ENCODE measurements at regions not wholly inside any gene's neighbourhood (a gene's known extent, or its start where the extent isn't known, plus 50 kb on each side); places are given as distances from the start of the nearest gene placed in this dataset.

DNA sequence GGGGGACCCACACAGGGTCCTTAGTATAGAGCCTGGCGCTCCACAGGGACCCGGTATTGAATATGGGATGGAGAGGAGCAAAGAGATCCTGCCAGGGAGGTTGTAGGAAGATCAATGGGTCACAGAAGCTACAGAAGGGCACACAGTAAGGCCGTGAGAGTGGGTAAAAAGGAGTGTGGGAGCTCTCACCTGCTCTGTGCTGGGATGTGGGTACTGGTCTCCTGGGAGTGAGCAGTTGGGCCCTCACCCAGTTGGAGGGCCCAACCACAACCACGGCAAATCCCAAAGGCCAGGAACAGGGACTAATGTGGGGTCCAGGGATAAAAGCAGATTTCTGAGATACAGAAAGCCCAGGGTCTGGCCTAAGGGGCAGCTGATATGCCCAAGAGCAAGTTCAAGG lies 59.9 kb upstream of the SMOX start:
- intact Hi-C loops (cut with DNase I; ENCODE audit: low total_unique reads), result no loop called here
- H3K27me3 ChIP-seq, result no peaks in the 10 kb centered on the region
- H3K9me3 ChIP-seq, result no peaks in the 10 kb centered on the region
- H3K4me1 ChIP-seq, result no peaks in the 10 kb centered on the region
- TF ChIP-seq, protein P1, sequence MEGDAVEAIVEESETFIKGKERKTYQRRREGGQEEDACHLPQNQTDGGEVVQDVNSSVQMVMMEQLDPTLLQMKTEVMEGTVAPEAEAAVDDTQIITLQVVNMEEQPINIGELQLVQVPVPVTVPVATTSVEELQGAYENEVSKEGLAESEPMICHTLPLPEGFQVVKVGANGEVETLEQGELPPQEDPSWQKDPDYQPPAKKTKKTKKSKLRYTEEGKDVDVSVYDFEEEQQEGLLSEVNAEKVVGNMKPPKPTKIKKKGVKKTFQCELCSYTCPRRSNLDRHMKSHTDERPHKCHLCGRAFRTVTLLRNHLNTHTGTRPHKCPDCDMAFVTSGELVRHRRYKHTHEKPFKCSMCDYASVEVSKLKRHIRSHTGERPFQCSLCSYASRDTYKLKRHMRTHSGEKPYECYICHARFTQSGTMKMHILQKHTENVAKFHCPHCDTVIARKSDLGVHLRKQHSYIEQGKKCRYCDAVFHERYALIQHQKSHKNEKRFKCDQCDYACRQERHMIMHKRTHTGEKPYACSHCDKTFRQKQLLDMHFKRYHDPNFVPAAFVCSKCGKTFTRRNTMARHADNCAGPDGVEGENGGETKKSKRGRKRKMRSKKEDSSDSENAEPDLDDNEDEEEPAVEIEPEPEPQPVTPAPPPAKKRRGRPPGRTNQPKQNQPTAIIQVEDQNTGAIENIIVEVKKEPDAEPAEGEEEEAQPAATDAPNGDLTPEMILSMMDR (IDR thresholded peaks at IDR 0.05), result no peak
- TF ChIP-seq POLR2A (IDR thresholded peaks at IDR 0.05), result no peak
- no peaks in the 10 kb centered on the region for H3K36me3 ChIP-seq
- DNase-seq, result no peak
- no peak overlapping the region for H3K27ac ChIP-seq
- no peak overlapping the region for H3K4me3 ChIP-seq

DNA sequence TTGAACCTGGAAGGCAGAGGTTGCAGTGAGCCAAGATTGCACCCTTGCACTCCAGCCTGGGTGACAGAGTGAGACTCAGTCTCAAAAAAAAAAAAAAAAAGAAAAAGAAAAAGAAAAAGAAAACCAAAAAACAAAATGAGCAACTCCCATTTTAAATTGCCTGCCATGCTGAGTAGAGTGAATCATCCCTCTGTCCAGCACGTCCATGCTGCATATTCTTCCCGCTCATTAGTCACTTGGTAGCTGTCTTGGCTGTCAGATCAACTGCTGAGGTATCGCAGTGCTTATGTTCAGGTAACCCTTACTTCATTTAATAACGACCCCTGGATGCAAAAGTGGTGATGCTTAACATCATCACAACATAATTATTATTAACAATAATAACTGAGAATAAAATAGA lies 60.7 kb upstream of the SMOX start:
- no peaks in the 10 kb centered on the region for H3K9me3 ChIP-seq
- no peak for DNase-seq
- no peak overlapping the region for H3K4me3 ChIP-seq
- H3K4me1 ChIP-seq, result no peaks in the 10 kb centered on the region
- no peak overlapping the region for H3K27ac ChIP-seq
- no peaks in the 10 kb centered on the region for H3K27me3 ChIP-seq
- TF ChIP-seq POLR2A (IDR thresholded peaks at IDR 0.05), result no peak
- TF ChIP-seq, protein P1 (IDR thresholded peaks at IDR 0.05), result no peak
- H3K36me3 ChIP-seq, result no peaks in the 10 kb centered on the region
- intact Hi-C loops (cut with DNase I; ENCODE audit: low total_unique reads), result no loop called here

DNA sequence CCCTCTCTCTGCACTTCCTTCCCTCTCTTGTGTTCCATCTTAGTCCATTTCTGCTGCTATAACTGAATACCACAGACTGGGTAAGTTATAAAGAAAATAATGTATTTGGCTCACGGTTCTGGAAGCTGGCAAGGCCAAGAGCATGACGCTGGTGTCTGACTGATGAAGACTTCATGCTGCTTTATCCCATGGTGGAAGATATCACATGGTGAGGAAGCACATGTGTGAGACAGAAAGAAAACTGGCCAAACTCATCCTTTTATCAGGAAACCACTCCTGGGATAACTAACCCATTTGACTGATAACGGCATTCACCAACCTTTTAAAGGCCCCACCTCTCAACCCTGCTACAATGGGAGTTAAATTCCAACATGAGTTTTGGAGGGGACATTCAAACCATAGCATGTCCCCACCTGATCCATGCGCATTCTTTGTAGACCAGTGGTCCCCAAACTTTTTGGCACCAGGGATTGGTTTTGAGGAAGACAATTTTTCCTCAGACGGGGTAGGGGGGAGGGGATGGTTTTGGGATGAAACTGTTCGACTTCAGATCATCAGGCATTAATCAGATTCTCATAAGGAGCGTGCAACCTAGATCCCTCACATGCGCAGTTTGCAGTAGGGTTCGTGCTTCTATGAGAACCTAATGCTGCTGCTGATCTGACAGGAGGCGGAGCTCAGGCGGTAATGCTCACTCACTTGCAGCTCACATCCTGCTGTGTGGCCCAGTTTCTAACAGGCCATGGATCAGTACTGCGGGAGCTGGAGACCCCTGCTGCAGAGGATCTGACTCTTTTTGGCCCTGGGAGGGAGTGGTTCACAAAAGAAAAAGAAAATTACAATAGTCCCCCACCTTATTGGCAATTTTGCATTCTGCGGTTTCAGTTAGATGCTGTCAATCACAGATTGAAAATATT lies 61.6 kb upstream of the SMOX start:
- Histone ChIP-seq H3K9me3 (no peaks in the 10 kb centered on the region), H3K36me3 (no peaks in the 10 kb centered on the region), H3K4me3 (no peak overlapping the region), H3K27ac (no peak overlapping the region), H3K27me3 (no peaks in the 10 kb centered on the region), H3K4me1 (no peaks in the 10 kb centered on the region)
- TF ChIP-seq, protein P1 (IDR thresholded peaks at IDR 0.05), result no peak
- TF ChIP-seq POLR2A (IDR thresholded peaks at IDR 0.05), result no peak
- intact Hi-C loops (cut with DNase I; ENCODE audit: low total_unique reads), result no loop called here
- no peak for DNase-seq

DNA sequence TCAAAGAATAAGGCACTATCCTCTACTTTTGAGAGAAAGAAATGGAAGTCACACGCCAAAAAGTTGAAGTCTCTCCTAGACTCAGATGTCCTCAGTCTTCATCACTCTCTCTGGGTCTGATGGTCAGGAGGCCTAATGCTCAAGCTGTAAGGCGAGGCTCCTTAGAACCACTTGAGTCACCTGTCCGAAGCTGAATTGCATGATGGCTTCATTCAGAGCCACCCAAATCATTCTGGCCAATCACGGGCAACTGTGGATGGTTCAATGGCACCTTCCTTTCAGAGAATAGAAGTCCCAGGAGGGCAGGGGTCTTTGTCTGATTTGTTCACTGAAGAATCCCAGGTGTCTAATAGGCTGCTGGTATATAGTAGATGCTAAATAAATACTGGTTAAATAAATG lies 63.9 kb upstream of the SMOX start:
- intact Hi-C loops (cut with DNase I; ENCODE audit: low total_unique reads), result loop anchor here (2.0 kb wide), 1 partner anchor 72 kb away; no protein-coding TSS in a partner anchor
- Histone ChIP-seq H3K4me3 (no peak overlapping the region), H3K4me1 (no peaks in the 10 kb centered on the region), H3K27me3 (no peaks in the 10 kb centered on the region), H3K27ac (no peak overlapping the region), H3K9me3 (no peaks in the 10 kb centered on the region), H3K36me3 (no peaks in the 10 kb centered on the region)
- TF ChIP-seq, protein P1 (IDR thresholded peaks at IDR 0.05), result no peak
- no peak for TF ChIP-seq POLR2A (IDR thresholded peaks at IDR 0.05)
- no peak for DNase-seq

DNA sequence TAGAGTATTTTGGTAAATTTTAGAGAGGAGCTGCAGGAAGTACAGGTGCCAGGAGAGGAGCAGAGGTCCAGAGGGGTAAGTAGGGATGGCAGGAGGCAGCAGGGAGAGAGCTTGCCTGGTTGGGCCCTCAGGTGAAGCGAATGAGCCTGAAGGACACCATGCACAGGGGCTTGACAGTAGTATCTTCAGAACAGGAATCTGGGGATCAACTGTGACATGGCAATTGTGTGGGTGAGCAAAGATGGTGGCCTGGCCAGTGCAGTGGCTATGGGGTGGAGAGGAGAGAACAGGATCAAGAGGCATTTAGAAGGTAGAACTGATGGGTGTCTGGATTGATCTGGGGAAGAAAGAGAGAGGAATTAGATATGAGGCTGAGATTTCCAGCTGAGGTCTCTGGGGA lies 64.5 kb upstream of the SMOX start:
- Histone ChIP-seq H3K4me3 (no peak overlapping the region), H3K4me1 (no peaks in the 10 kb centered on the region), H3K27ac (no peak overlapping the region), H3K9me3 (no peaks in the 10 kb centered on the region), H3K36me3 (no peaks in the 10 kb centered on the region), H3K27me3 (no peaks in the 10 kb centered on the region)
- DNase-seq, result no peak
- intact Hi-C loops (cut with DNase I; ENCODE audit: low total_unique reads), result loop anchor here (2.0 kb wide), 1 partner anchor 71 kb away; no protein-coding TSS in a partner anchor
- no peak for TF ChIP-seq POLR2A (IDR thresholded peaks at IDR 0.05)
- TF ChIP-seq, protein P1 (IDR thresholded peaks at IDR 0.05), result no peak
